IPS-18c (cell line): ENCODE measurements at regions not wholly inside any gene's neighbourhood (a gene's known extent, or its start where the extent isn't known, plus 50 kb on each side); places are given as distances from the start of the nearest gene placed in this dataset.

Experiments
- H3K4me3 ChIP-seq: 2 replicates; pipeline ENCODE4 v1.7.0; 2013; ENCODE audit warnings: low read depth, mild to moderate bottlenecking, low read length, moderate library complexity; ENCODE audit not compliant: insufficient read depth
- H3K9me3 ChIP-seq: one replicate; pipeline ENCODE4 v1.6.1; 2013; ENCODE audit warnings: mild to moderate bottlenecking, low read length, moderate library complexity; ENCODE audit not compliant: control insufficient read depth, insufficient read depth

GRCh38 chr16:25501530-25502255 is 190.1 kb upstream of the HS3ST4 start:
- H3K4me3 ChIP-seq = no peak overlapping the region
- H3K9me3 ChIP-seq = no peaks in the 10 kb centered on the region

DNA sequence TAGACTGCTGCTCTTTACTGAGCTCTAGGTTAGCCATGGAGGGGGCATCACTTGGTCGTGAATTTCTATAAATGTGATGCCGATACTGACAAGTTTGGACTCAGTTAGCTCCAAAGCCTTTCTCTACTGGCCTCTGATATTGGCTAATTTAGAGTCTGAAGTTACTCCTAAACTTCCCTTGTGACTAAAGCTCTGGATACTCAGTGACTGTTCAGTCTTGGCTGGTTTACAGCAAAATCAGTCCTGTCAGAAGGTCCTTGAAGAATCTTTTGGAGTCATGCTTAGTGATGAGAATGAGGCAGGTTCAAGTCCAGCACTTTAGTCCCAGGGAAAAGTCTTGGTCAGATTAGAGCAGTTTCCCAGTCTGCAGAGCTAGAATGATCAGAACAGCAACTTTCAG is 197.5 kb upstream of the HS3ST4 start:
- no peaks in the 10 kb centered on the region for H3K9me3 ChIP-seq
- no peak overlapping the region for H3K4me3 ChIP-seq

GRCh38 chr16:25493136-25493811 is 198.5 kb upstream of the HS3ST4 start:
- no peak overlapping the region for H3K4me3 ChIP-seq
- no peaks in the 10 kb centered on the region for H3K9me3 ChIP-seq

DNA sequence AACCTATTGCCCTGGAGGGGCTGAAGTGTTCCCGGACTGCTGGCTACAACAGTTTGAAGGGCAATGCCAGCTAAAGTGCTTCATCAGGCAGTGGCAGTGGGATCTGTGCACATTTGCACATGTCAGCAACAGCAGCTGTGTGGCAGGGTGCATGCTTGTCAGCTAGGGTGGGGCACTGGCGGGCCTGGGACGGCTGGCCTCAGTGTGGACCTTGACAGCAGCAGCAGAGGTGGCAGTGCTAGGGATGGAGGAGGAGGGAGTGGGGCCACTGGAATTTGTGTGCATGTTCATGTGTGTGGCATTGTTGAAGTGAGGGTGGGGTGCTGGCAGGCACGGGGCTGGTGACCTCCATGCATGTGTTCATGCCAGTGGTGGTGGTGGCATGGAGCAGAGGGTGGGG is 203.3 kb upstream of the HS3ST4 start:
- Histone ChIP-seq H3K4me3 (no peak overlapping the region), H3K9me3 (no peaks in the 10 kb centered on the region)

GRCh38 chr16:25487888-25488287 is 203.9 kb upstream of the HS3ST4 start:
- Histone ChIP-seq H3K4me3 (no peak overlapping the region), H3K9me3 (no peaks in the 10 kb centered on the region)

GRCh38 chr16:25481636-25482035 is 210.1 kb upstream of the HS3ST4 start:
- H3K9me3 ChIP-seq = no peaks in the 10 kb centered on the region
- no peak overlapping the region for H3K4me3 ChIP-seq

DNA sequence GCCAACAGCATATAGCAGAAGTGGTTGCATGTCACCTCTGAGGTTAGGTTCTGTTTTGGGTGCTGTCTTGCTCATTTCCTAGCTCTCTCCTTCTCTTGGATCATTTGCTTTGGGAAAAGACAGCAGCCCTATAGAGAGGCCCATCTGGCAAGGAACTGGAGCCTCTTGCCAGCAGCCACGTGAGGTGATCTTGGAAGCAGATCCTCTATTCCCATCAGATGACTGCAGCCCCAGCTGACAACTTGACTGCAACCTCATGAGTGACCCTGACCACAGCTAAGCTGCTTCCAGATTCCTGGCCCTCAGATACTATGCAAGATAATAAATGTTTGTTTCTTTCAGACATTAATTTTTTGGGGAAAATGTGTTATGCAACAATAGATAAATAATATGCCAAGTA is 213.3 kb upstream of the HS3ST4 start:
- H3K4me3 ChIP-seq = no peak overlapping the region
- H3K9me3 ChIP-seq = no peaks in the 10 kb centered on the region

GRCh38 chr16:25464058-25464457 is 206.4 kb upstream of the ZKSCAN2 start:
- Histone ChIP-seq H3K9me3 (no peaks in the 10 kb centered on the region), H3K4me3 (no peak overlapping the region)

DNA sequence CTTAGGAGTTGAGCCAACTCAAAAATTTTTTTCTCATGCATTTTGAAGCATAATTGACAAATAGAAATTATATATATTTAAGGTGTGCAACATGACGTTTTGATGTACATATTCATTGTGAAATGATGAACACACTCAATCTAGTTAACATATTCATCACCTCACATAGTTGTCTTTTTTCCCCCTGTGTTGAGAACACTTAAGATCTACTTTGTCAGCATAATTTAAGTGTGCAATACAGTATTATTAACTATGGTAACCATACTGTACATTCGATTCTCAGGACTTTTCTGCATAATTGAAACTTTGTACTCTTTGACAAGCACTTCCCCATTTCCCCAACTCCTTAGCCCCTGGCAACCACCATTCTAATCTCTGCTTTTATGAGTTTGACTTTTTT is 192.2 kb upstream of the ZKSCAN2 start:
- Histone ChIP-seq H3K4me3 (no peak overlapping the region), H3K9me3 (no peaks in the 10 kb centered on the region)

DNA sequence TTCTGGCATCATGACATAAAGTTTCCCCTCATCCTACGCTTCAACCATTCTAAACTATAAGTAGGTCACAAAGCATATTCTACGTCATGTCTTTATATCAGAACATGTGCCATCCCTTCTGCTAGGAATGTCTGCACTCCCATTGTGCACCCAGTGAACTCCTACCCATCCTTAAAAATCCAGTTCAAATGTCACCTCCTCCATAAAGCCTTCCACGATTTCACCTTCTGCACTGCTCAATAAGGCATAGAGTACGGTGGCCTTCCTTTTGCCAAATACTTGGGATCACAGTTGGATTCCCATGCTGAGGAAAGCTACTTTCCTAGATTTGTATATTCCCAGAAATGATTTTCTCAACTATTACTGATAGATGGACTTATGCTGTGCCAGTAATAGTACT is 186.3 kb upstream of the ZKSCAN2 start:
- Histone ChIP-seq H3K4me3 (no peak overlapping the region), H3K9me3 (no peaks in the 10 kb centered on the region)

DNA sequence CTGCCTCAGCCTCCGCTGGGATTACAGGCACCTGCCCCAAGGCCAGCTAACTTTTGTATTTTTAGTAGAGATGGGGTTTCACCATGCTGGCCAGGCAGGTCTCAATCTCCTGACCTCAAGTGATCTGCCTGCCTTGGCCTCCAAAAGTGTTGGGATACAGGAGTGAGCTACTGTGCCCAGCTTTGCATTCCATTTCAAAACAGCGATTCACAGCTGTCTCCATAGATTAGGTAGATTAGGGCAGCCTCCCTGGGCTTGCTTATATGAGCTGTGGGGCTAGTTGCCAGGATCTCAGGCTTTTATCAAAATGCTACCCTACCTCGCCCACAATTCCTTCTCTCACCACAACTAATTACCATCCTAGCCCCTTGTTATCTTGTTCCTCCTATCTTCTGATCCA is 176.4 kb upstream of the ZKSCAN2 start:
- no peak overlapping the region for H3K4me3 ChIP-seq
- H3K9me3 ChIP-seq = peaks cover 2% of the 10 kb centered on the region

DNA sequence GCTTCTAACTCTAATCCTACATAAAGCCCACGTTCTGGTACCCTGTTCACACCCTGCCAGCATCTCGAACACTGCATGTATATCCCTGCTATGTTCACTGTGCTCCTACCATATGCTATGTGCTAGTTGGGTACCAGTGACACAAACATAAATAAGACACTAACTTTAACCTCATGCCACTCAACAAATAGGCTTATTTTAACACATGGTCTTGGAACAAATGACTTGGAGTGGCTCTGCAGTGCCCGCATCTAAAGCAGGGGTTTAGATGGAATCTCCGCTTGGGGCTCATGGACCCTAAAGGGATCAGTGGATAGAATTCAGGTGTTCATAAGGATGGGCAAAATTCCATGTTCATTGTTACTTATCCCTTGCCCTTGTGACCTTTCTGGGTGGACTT is 175.7 kb upstream of the ZKSCAN2 start:
- H3K9me3 ChIP-seq = no peaks in the 10 kb centered on the region

GRCh38 chr16:25431472-25431871 is 173.8 kb upstream of the ZKSCAN2 start:
- Histone ChIP-seq H3K9me3 (no peaks in the 10 kb centered on the region), H3K4me3 (no peak overlapping the region)

More for the DNA sequence above, 175.7 kb upstream of the ZKSCAN2 start:
- H3K4me3 ChIP-seq = no peak overlapping the region

DNA sequence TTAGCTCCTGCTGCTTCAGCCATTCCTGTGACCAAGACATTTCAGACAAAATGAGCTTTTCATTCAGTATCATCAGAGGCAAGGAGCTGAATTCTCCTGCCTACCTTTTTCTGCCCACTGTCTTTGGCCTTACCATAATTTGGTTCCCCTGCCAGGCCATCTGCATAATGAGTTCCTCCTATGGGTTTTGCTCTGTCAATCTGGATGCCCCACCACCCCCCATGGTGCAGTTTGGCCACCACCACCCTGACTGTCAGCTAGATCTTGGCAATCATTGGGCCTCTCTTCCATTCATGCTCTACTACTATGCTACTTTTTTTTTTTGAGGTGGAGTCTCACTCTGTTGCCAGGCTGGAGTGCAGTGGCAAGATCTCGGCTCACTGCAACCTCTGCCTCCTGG is 169.2 kb upstream of the ZKSCAN2 start:
- H3K4me3 ChIP-seq = no peak overlapping the region
- H3K9me3 ChIP-seq = no peaks in the 10 kb centered on the region

- Histone ChIP-seq H3K9me3 (no peaks in the 10 kb centered on the region), H3K4me3 (no peak overlapping the region)
Observed at GRCh38 chr16:25419681-25420080, 162.0 kb upstream of the ZKSCAN2 start.

- Histone ChIP-seq H3K9me3 (no peaks in the 10 kb centered on the region), H3K4me3 (no peak overlapping the region)
Observed at GRCh38 chr16:25419153-25419552, 161.5 kb upstream of the ZKSCAN2 start.

DNA sequence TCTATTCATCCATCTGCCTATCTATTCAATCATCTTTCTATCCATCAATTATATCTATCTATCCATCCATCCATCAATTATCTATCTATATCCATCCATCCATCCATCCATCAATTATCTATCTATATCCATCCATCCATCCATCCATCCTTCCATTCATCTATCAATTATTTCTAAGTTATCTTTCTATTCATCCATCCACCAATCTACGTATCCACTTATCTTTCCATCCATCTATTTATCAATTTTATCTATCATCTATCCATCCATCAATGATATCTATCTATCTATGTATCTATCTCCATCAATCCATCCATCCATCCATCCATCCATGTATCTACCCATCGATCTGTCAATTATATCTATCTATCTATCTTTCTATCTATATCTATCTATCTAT is 158.4 kb upstream of the ZKSCAN2 start:
- H3K4me3 ChIP-seq = no peak overlapping the region

GRCh38 chr16:25413975-25414374 is 156.3 kb upstream of the ZKSCAN2 start:
- no peak overlapping the region for H3K4me3 ChIP-seq
- H3K9me3 ChIP-seq = no peaks in the 10 kb centered on the region

More for the DNA sequence above, 158.4 kb upstream of the ZKSCAN2 start:
- H3K9me3 ChIP-seq = no peaks in the 10 kb centered on the region

GRCh38 chr16:25413133-25413532 is 155.5 kb upstream of the ZKSCAN2 start:
- Histone ChIP-seq H3K4me3 (no peak overlapping the region), H3K9me3 (no peaks in the 10 kb centered on the region)
